Thoracic aorta (tissue), 2 donors: ENCODE measurements at regions not wholly inside any gene's neighbourhood (a gene's known extent, or its start where the extent isn't known, plus 50 kb on each side); places are given as distances from the start of the nearest gene placed in this dataset.

Source experiments
- ATAC-seq: fragments of 150-250 bp; one replicate; pipeline ENCODE4 v1.8.0; 2017; ENCODE audit warnings: low read depth; ENCODE audit not compliant: insufficient number of reproducible peaks, low FRiP score
- DNase-seq: peaks from one replicate; pipeline ENCODE4 v3.0.0-alpha.2; 2020; ENCODE audit warnings: low spot score
- H3K27ac ChIP-seq, 2 donors: fragments of 200-600 bp; sonication (generic); 1 replicate in 1 of 2; 2 replicates in 1 of 2; pipeline ENCODE4 v1.5.1; 2016; ENCODE audit warnings: mild to moderate bottlenecking in 2 of 2, moderate library complexity in 2 of 2
- H3K27me3 ChIP-seq: fragments of 200-600 bp; sonication (generic); replicated peaks from 2 replicates; pipeline ENCODE4 v1.6.0; 2016; ENCODE audit warnings: mild to moderate bottlenecking; ENCODE audit not compliant: insufficient read depth
- H3K36me3 ChIP-seq: fragments of 200-600 bp; sonication (generic); one replicate; pipeline ENCODE4 v1.5.1; 2016
- H3K4me1 ChIP-seq, 2 donors: fragments of 200-600 bp; sonication (generic); 1 replicate in 1 of 2; 2 replicates in 1 of 2; pipeline versions ENCODE4 v1.5.1 to v1.6.0; 2016; ENCODE audit warnings: low read depth in 2 of 2, mild to moderate bottlenecking in 1 of 2; ENCODE audit not compliant: control insufficient read depth in 1 of 2
- H3K4me3 ChIP-seq: fragments of 200-600 bp; sonication (generic); 2 replicates; pipeline ENCODE4 v1.5.1; 2016; ENCODE audit warnings: mild to moderate bottlenecking
- H3K9me3 ChIP-seq: fragments of 200-600 bp; sonication (generic); 2 replicates; pipeline ENCODE4 v1.5.1; 2016
- TF ChIP-seq, protein P1 (sequence below): fragments of 200-600 bp; sonication (generic); IDR thresholded peaks from one replicate; pipeline ENCODE4 v1.5.1; 2019; ENCODE audit warnings: antibody characterized with exemption

DNA sequence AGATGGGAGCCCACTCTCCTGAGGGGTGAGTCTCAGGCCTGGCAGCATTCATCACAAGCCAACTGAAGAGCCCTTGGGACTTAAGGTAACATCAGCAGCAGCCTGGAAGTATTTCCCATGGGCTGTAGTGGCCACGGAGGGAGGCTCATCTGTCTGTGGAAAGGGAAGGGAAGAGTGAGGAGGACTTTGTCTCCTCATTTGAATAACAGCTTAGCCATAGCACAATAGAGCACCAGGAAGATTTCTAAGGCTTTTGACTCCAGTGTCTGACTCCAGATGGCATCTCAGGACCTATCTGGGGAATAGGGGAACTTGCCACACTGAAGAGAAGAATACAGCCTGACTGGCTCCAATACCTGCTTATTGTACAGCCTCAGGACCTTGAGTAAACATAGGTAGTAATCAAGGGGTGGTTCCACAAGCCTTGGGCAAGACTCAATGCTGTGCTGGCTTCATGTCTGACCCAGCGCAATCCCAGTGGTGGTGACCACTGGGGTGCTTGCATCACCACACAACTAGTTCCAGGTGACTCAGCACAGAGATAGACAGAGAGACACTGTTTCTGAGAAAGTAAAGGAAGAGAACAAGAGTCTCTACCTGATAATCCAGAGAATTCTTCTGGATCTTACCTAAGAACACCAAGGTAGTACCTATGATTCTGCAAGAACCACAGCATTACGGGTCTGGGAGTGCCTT is 510.5 kb upstream of the CCDC179 start:
- TF ChIP-seq, protein P1, sequence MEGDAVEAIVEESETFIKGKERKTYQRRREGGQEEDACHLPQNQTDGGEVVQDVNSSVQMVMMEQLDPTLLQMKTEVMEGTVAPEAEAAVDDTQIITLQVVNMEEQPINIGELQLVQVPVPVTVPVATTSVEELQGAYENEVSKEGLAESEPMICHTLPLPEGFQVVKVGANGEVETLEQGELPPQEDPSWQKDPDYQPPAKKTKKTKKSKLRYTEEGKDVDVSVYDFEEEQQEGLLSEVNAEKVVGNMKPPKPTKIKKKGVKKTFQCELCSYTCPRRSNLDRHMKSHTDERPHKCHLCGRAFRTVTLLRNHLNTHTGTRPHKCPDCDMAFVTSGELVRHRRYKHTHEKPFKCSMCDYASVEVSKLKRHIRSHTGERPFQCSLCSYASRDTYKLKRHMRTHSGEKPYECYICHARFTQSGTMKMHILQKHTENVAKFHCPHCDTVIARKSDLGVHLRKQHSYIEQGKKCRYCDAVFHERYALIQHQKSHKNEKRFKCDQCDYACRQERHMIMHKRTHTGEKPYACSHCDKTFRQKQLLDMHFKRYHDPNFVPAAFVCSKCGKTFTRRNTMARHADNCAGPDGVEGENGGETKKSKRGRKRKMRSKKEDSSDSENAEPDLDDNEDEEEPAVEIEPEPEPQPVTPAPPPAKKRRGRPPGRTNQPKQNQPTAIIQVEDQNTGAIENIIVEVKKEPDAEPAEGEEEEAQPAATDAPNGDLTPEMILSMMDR, result no peak
- H3K9me3 ChIP-seq, result peaks cover 3% of the 10 kb centered on the region
- H3K4me1 ChIP-seq, result no peaks in the 10 kb centered on the region
- H3K4me3 ChIP-seq, result no peak overlapping the region
- no peaks in the 10 kb centered on the region for H3K27me3 ChIP-seq
- DNase-seq, result no peak
- no peak for ATAC-seq
- no peaks in the 10 kb centered on the region for H3K36me3 ChIP-seq
- no peak overlapping the region for H3K27ac ChIP-seq

DNA sequence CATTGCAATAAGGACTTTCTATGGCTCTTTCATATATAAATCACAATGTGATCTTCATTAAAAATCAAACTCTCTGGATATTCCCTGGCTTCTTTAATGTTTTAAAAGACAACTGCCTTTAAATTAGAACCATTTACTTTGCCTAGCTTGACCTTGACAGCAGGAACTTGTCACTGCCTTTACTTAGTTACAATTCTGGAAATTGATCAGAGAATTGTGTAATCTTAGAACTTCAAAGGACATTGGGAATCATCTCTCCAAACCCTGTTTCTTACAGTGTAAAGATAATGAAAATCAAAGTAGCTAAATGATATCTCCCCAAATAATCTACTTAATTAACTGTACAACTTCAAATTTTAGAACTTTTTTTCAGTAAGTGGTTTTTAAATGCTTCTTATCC is 517.6 kb upstream of the CCDC179 start:
- H3K9me3 ChIP-seq, result no peaks in the 10 kb centered on the region
- no peak overlapping the region for H3K27ac ChIP-seq
- no peak overlapping the region for H3K4me3 ChIP-seq
- ATAC-seq (no peak), DNase-seq (no peak)
- no peaks in the 10 kb centered on the region for H3K4me1 ChIP-seq
- no peaks in the 10 kb centered on the region for H3K27me3 ChIP-seq
- TF ChIP-seq, protein P1, result no peak
- H3K36me3 ChIP-seq, result no peaks in the 10 kb centered on the region

- TF ChIP-seq, protein P1, result no peak
- no peak for ATAC-seq
Observed at GRCh38 chr11:23391031-23391430, 530.8 kb upstream of the CCDC179 start.

GRCh38 chr11:23398052-23398451 is 537.8 kb upstream of the CCDC179 start:
- Histone ChIP-seq H3K27me3 (no peaks in the 10 kb centered on the region), H3K36me3 (no peaks in the 10 kb centered on the region), H3K4me3 (no peak overlapping the region), H3K4me1 (no peaks in the 10 kb centered on the region), H3K9me3 (no peaks in the 10 kb centered on the region), H3K27ac (no peak overlapping the region)
- TF ChIP-seq, protein P1, result no peak
- no peak for DNase-seq
- no peak for ATAC-seq

More at GRCh38 chr11:23391031-23391430, 530.8 kb upstream of the CCDC179 start:
- Histone ChIP-seq H3K4me1 (no peaks in the 10 kb centered on the region), H3K36me3 (no peaks in the 10 kb centered on the region), H3K27ac (no peak overlapping the region), H3K9me3 (no peaks in the 10 kb centered on the region), H3K27me3 (no peaks in the 10 kb centered on the region), H3K4me3 (no peak overlapping the region)
- DNase-seq, result no peak

- TF ChIP-seq, protein P1, result no peak
- DNase-seq (no peak), ATAC-seq (no peak)
- no peaks in the 10 kb centered on the region for H3K9me3 ChIP-seq
- no peaks in the 10 kb centered on the region for H3K27me3 ChIP-seq
- H3K4me1 ChIP-seq, result no peaks in the 10 kb centered on the region
- H3K4me3 ChIP-seq, result no peak overlapping the region
- no peak overlapping the region for H3K27ac ChIP-seq
- no peaks in the 10 kb centered on the region for H3K36me3 ChIP-seq
Observed at GRCh38 chr11:23399995-23400394, 539.7 kb upstream of the CCDC179 start.
